EH (cell line): ENCODE measurements at regions not wholly inside any gene's neighbourhood (a gene's known extent, or its start where the extent isn't known, plus 50 kb on each side); places are given as distances from the start of the nearest gene placed in this dataset.
"Not testable (repeated sequence)": the region's sequence is repeated elsewhere in the genome, so short reads cannot be mapped to it uniquely, and the experiment has no call there.

Experiments
- DNase-seq: peaks from one replicate; pipeline ENCODE4 v3.0.0-alpha.2; 2015; ENCODE audit warnings: low read depth

DNA sequence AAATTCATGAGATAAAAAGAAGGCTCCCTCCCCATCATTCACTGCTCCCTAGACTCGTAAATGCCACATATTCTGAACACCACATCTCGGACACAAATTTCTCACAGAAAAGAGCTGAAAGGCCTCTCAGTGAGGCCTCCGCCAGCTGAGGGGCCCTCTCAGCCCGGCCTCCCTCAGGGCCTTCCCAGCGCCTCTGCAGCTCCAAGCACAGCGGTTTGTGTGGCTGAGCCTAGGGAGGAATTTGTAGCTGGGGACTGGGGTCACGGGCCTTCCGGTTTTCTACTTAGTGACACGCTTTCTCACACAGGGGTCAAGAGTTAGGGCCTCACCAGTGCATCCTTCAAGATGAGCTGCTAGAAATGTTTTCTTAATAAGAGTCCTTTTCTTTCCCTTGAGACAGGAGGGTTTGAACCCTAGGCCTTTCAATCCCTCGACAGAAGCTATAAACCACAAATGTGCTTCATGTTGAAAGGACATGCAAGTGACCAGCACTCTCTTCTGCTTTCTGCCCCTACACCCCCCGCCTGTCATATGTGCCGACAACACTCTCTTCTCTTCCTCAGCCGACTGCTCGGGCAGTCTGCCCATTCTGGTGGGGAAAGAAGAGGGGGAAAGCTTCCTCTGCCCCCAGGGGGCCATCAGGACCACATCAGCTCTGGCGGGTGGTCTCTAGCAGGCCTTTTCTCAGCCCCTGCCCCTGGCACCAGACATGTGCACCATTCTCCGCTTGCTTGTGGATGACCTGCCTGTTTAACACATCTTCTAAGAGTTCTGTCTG, 104.9 kb downstream of the CHIC2 start:
- DNase-seq = no peak

DNA sequence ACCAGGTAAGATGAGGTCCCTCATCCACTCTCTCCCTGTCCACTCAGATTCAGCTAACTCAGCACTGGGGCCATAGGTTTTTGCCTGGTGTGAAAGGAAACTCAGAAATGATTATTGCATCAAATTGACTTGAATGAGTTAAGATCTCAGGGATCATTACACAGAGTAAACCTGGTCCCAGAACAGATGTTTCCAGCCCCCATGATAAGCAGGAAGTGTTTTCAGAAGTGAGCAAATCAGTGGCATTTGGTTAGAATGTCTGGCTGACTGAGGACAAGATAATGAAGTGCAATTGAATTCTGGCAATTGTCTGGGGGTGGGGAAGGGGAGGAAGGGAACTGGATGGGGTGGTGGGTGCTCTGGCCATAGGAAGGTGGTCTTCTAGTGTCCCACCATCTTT, 108.0 kb downstream of the CHIC2 start:
- DNase-seq = no peak

DNA sequence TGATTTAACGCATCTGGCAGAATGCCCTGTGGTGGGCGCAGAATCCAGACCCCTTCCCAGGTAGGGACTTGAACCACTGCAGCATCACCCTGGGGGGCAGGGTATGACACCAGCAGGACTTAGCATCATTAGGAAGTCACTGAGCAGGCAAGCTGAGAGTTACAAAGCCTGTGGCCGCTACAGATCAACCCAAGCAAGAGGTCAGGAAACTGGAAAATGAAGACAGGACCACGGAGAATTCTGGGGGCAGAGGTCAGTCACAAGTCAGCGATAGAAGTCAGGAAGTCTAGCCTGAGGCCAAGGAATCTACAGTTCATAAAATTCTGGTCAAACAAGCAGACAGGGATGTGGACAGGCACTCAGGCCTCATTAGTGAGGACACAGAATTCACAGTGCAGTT, 108.4 kb downstream of the CHIC2 start:
- DNase-seq = no peak

DNA sequence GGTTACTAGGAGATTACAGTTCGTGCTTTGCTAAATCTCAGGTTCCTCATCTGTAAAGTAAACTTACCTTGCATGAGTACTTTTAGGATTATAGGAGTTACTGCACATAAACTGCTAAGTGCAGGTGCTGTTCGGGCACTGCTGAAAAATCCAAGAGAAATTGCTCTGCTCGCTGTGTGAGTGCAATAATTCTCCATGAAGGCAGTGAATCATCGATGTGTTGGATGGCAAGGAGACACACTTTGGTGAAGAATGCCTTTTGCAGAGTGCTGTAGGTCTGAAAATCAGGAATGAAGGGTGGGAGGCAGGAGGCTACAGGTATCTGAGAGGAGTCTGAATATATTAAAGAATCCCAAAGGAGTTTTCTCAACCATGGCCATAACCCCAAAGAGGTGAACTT, 113.0 kb downstream of the CHIC2 start:
- no peak for DNase-seq

DNA sequence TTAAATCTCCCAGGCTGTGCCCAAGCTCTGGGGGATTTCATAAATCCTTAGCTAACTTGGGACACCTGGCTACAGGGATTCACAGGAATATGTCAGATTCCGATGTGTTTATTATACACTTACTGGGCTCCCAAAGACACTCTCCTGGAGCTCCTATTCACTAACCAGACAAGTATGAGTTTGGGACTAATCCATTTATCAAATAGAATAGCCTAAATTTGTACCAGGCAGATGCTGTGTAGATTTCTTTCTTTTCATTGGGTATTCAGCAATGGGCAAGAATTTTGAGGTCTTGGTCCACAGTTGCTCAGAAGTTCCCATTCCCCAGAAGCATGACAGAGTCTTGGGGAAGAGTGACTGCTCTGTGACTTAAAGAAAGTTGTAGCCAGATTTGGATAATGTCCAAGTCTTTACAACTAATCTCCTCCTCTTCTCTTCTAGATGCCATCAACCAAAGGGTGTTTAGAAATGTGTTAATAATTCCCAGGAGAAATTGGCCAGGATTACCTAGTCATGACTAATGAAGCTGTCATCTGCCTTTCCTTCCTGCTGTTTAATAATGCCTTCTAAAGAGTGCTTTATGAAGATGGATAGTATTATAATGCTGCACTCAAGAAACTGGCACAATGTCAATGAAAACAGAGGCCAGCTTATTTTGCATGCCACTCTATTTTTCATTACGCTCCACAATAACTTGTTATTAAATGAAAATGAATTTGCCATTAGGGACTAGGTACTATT, 120.9 kb downstream of the CHIC2 start:
- DNase-seq = peak; percentile 89

DNA sequence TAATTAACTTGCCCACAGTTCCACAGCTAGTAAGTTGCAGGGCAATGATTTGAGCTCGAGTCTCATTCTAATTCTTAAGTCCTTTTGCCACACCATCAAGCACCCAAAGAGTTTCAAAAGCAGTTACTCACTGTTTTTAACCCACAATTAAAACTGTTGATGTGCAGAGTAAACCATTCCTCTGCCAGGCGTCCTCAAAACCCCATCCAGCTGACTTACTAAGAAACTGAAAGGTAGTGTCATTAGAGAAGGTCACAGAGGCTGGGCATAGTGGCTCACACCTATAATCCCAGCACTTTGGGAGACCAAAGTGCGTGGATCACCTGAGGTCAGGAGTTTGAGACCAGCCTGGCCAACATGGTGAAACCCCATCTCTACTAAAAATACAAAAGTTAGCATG, 121.7 kb downstream of the CHIC2 start:
- no peak for DNase-seq

DNA sequence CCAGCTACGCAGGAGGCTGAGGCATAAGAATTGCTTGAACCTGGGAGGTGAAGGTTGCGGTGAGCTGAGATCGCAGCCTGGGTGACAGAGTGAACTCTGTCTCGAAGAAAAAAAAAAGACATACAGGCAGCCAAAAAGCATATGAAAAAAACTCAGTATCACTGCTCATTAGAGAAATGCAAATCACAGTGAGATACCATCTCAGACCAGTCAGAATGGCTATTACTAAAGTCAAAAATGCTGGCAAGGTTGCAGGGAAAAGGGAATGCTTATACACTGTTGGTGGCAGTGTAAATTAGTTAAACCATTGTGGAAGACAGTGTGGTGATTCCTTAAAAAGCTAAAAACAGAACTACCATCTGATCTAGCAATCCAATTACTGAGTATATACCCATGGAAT, 123.1 kb downstream of the CHIC2 start:
- DNase-seq = no peak

DNA sequence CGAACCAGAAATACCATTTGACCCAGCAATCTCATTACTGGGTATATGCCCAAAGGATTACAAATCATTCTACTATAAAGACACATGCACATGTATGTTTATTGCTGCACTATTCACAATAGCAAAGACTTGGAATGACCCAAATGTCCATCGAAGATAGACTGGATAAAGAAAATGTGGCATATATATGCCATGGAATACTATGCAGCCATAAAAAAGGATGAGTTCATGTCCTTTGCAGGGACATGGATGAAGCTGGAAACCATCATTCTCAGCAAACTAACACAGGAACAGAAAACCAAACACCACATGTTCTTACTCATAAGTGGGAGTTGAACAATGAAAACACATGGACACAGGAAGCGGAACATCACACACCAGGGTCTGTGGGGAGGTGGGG, 124.5 kb downstream of the CHIC2 start:
- DNase-seq = not testable (repeated sequence)

DNA sequence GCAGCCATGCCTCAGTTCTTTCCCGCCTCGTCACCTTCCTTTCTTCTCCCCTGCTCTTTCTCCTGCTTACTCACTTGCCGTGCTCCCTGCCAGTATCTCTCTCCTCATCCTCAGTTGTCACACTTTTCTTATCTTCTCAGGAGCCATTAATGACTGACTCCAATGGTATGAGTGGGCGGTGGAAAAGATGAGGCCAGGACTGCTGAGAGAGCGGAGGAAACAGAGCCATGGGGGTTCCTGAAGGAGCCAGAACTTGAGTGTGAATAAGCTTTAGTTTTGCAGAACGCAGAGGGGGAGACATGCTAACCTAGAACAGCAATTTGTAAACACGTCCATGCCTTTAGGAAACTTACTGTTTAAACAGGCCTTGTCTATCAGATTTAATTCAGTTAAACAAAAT, 126.5 kb downstream of the CHIC2 start:
- peak; percentile 91 for DNase-seq

DNA sequence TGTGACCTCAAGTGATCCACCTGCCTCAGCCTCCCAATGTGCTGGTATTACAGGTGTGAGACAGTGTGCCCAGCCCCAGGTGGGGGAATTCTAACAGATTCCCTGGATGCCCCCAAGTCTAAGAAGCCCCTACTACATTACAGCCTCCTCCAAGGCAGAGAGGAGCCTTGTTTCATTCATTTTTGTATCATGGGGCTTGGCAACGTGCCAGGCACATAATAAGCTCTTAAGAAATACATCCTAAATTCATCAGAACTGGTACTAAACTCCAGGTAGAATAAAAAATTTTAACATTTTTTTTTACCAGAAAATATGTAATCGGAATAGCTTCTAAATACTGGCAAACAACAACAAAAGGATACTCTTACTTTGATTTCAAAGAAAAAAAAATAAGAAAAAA, 127.1 kb downstream of the CHIC2 start:
- DNase-seq = no peak

DNA sequence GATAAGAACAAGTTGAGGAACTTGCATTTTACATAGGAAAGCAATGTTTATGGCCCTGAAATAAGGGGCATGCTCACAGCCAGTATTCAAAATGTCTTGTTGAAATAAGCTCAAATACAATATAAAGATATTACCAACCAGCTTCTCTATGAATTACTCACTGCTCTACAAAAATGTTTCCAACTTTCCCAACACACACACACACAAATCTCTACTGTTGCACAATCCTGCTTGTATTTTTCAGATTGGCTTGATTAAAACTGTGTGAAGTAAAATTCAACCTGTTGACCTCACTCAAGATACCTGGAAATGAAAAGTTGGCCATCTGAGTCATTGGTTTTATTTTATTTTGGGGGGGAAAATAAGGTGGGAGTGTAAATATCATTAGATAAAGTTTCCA, 128.6 kb downstream of the CHIC2 start:
- DNase-seq = peak; percentile 70

DNA sequence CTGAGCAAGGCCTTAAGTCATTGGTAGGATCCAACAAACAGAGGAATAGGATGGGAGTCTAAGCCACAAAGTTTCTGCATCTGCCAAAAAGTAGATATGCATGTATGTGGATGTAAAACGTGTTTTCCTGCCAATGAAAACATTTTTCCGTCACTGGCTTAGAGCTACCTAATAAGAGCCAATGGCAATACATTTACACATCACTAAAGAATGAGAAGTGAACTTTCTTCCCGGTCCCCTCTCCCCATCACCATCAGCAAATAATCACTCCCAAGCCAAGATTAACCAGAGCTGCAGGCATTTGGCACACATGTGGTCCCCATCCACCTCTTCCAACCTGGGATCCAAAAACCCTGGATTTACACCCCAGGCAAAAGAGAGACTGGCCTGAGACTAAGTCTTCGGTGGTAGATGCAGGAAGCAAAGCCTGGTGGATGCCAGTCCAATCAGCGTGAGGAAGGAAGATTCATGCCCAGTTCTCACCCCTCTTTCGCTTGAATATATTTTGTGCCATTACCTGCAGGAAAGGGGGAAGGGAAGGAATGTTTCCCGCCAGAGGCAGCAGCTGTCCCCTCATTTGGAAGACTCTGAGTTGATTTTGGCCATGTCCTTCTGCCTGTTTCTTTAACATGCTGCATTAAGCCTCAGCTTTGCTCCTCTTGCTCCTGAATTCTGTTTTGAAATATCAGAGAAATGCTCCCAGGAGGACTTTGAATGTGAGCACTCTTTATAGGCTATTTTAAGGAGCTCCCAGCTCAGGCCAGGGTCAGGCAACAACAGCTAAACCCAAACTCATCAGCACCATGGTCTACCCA, 131.4 kb downstream of the CHIC2 start:
- peak; percentile 98 for DNase-seq

DNA sequence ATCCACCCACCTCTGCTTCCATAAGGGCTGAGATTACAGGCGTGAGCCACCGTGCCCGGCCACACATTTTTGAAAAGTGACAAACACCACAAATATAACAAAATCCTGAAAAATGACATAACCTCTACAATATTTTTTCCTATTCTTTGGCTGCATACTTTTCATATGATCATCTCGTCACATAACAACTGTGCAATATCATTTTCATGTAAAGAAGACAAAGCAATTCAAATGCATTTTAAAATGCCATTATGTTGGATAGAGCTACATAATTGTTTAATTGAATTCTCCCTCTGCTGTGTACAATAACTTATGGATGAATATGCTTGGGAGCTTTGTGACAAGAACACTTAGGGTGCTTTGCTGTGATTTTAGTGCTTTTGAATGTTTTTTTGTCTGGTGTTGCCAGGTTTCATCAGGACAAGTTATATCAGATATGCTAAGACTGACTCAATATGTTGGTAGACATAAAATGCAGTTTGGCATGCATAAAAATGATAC, 132.9 kb downstream of the CHIC2 start:
- peak; percentile 44 for DNase-seq

DNA sequence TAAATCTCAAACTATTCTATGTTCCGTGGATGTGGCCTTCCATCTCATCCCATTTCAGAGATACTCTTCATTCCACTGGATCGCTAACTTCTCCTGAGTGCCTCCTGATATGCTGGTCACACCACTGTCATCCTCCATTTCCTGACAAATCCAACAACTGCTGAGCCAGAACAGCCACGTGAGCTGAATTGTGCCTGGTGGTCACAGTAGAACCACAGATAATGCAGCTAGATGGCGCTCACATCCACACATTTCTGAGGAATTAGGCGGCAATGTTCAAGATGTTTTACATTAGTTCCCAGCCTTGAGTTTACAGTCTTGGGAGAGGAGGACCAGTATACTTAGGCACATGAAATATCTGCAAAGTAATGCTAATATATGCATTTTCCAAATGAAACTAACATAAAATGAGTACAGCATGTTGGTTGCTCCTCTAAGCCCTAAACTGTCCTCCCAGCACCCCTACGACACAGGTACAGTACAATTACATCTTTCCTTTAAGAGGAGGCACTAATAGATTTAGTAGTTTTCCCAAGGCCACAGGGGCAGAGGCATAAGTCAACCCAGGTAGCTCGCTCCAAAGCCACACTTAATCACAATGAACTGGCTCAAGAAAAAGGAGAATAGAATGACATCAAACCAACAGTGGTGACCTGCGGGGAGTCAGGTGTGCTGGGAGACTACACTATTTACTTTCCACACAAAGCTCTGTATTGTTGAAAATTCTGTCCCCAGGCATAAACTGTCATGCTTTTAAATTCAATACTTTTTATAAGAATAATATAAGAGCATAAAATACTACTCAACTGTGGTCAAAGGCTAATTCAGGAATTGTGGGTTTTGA, 134.2 kb downstream of the CHIC2 start:
- DNase-seq = peak; percentile 94

DNA sequence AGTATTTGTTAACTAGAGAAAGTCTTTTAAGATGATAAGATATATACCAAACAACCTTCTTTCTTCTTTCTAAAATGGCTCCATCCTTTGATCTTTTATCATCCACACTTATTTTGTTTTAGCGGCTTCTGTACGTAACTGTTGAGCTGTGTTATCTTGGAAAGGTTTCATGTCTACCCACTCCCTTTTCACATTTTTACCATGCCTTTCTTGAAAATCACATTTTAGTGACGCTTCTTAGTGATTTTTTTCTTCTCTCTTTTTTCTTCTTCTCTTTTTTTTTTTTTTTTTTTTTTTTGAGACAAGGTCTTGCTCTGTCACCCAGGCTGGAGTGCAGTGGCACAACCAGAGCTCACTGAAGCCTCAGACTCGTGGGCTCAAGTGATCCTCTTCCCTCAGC, 135.1 kb downstream of the CHIC2 start:
- no peak for DNase-seq

DNA sequence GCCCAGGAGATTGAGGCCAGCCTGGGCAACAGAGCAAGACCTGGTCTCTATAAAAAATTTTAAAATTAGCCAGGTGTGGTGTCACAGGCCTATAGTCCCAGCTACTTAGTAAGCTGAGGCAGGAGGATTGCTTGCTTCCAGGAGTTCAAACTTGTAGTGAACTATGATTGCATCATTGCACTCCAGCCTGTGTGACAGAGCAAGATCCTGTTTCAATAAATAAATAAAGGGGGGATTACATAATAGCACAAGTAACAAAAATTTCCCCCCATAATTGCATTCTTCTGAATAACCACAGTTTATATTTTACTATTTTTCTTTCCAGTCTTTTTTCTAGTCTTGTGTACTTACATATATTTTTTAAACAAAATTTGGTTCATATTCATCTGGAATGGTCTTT, 135.6 kb downstream of the CHIC2 start:
- peak; percentile 81 for DNase-seq

DNA sequence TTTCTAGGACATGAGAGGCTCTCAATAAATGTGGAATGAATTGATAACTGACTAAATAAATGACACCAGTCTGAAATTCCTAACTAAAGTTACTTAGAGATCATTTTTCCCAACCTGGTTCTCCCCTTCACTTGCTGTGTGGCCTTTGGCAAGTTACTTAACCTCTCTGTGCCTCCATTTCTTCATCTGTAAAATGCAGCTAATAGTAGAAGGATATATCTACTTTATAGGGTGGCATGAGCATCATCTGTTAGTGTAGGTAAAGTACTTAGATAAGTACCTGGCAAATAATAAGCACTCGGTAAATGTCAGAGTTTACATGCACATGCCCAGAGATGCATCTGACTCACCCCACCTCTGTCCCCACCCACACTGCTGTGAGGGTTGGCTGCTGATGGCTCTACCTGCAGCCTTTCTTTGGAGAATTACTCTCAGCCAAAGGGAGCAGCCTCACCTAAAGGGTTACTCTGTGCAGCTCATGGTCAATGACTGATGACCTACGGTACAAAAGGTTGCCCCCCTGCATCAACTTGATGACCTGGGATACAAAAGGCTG, 139.3 kb downstream of the CHIC2 start:
- DNase-seq = no peak

DNA sequence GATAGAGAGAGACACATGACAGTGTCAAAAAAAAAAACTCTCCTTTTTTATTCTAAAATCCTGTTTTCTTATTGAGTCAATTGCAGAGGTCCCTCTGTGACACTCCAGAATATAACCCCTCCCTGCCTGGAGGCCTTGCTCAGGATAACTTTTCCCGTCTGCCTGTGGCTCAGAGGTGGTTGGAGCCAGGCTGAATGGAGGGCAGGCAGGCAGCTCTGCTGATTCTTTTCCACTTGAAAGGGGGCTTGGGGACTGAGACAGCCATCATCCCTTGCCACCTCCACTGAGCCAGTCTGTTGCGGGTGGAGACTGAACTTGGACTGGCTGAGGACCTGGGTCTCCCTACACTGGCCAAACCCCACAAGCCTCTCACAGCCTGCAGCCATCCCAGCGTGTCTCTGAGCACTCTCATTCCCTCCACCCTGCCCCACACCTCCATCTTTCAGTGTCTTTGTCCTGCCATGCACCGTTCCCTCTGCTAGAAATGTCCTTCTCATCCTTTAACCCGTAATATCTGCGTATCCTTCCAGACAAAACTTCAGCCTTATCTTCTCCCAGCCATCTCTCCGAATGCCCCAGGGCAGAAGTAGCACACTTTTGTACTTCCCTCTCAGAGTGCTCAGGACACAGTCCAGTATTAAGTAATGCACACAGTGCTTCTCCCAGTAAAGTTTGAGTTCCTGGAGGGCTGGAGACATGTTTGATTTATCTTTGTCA, 139.9 kb downstream of the CHIC2 start:
- no peak for DNase-seq

DNA sequence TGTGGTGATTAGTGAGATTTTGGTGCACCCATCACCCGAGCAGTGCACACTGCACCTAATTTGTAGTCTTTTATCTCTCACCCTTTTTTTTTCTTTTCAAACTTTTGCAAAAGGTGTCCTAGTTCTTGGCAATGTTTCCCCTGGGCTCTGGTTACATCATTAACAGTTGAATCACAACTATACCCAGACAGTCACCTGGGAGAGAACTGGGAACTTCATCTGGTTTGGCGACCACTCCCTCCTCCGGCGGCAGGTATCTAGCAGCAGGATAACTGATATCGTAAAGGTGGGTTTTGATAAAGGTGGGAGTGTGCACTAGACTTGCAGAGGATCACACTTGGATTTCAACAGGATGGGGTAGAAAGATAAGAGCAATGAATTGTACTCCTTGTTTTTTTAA, 140.5 kb downstream of the CHIC2 start:
- no peak for DNase-seq

DNA sequence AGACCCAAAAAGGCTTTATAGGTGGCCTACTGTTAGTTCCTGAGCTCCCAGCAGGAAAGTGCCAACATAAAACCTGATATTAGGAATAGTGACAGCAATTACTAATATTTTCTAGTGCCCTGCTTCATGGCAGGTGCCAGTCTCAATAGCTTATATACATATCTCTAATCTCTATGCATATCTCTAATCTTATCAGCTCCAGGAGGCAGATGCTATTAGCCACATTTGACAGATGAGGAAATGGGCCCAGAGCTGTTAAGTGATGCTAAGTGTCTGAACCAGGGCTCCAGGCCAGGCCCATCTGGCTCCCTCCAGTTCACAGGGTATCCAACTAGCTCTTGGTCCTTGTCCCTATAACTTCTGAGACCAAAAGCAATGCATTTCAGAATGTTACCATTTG, 142.5 kb downstream of the CHIC2 start:
- no peak for DNase-seq

DNA sequence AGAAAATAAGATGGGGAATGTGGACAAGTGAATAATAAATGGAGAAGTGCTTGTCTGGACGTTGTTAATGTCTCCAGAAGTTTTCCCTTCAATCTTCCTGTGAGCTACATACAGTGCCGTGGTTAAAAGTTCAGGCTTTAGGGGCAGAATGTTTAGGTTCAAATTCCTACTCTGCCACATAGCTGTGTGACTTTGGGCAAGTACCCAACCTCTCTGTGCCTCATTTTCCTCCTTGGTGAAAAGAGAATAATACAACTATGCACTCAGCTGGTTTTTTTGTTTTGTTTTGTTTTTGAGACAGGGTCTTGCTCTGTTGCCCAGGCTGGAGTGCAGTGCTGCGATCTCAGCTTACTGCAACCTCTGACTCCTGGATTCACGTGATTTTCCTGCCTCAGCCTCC, 143.5 kb downstream of the CHIC2 start:
- DNase-seq = no peak
